22Rv1 (cell line): ENCODE measurements at regions not wholly inside any gene's neighbourhood (a gene's known extent, or its start where the extent isn't known, plus 50 kb on each side); places are given as distances from the start of the nearest gene placed in this dataset.

Experiments used
- H3K27ac ChIP-seq: fragments of 450-650 bp; 2 replicates; pipeline ENCODE4 v1.5.1; 2017
- CTCF ChIP-seq: fragments of 450-650 bp; IDR thresholded peaks from 2 replicates; pipeline ENCODE4 v1.5.1; 2017; ENCODE audit warnings: mild to moderate bottlenecking
- ZFX ChIP-seq: fragments of 450-650 bp; IDR thresholded peaks from 2 replicates; pipeline ENCODE4 v1.6.1; 2017; ENCODE audit warnings: antibody characterized with exemption, borderline replicate concordance

DNA sequence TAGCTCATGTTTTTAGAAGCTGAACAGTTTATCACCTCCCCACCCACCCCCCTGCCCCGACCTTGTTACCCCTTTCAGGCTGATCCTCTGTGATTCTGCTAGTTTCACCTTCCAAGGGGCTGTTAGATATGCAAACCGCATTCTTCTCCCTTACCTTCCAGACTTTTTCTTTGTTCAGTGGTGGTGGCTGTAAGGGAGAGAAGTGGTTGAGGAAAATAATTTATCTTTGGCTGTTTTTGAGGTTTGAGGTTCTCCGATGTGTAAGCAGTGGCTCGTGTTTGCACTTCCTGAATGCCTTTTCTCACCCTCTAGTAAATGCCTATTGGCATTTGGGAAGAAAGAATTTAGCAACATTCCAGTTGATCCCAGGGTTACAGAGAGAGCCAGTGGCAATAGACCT, 69.4 kb upstream of the KCNG1 start:
- TF ChIP-seq ZFX: no peak
- no peak for TF ChIP-seq CTCF

DNA sequence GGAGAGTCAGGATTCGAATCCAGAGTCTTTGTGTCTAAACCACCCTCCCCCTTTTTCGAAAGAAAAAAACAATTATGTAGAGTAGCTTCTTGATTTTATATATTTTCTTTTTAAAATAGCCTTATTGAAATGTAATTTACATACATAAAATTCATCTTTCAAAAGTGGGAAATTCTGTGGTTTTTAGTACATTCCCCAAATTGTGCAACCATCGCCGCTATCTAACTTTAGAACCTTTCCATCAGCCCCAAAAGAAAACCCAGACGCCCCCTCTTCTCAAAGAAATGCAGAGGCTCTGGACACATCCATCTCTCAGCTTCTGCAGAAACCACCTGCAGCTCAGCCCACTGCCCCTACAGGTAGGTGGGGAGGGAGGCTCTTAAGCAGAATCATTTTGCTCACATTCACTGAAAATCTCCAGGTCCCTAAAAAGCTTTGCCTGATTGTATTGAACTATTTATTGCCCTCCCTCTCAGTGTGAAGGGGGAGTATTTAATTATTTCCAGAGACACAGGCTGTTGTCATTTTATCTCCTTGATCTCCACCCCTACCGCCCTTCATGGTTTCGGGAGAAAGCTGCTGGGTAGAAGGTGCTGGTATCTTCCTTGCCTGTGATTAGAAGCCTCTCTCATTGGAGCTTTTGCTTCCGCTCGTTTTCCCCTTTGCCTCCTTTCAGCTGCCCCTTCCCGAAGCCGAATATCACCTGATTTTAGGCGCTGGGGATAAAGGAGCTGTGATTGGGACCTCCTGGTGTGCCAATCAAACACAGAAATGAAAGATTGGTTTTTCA, 68.7 kb upstream of the KCNG1 start:
- H3K27ac ChIP-seq: no peak overlapping the region
- TF ChIP-seq ZFX (no peak), CTCF (no peak)

More for the DNA sequence above, 69.4 kb upstream of the KCNG1 start:
- H3K27ac ChIP-seq: no peak overlapping the region

- no peak for TF ChIP-seq ZFX
- TF ChIP-seq CTCF: no peak
- H3K27ac ChIP-seq: no peak overlapping the region
Measured at GRCh38 chr20:51089840-51090239, 66.9 kb upstream of the KCNG1 start.

GRCh38 chr20:51089272-51089781, 66.4 kb upstream of the KCNG1 start:
- TF ChIP-seq ZFX (no peak), CTCF (no peak)

GRCh38 chr20:51087266-51087665, 64.4 kb upstream of the KCNG1 start:
- TF ChIP-seq ZFX (no peak), CTCF (no peak)
- H3K27ac ChIP-seq: no peak overlapping the region

More at GRCh38 chr20:51089272-51089781, 66.4 kb upstream of the KCNG1 start:
- H3K27ac ChIP-seq: no peak overlapping the region

GRCh38 chr20:51085769-51086168, 62.9 kb upstream of the KCNG1 start:
- no peak overlapping the region for H3K27ac ChIP-seq
- TF ChIP-seq CTCF (no peak), ZFX (no peak)
